ENCODE measurements at regions not wholly inside any gene's neighbourhood (a gene's known extent, or its start where the extent isn't known, plus 50 kb on each side); places are given as distances from the start of the nearest gene placed in this dataset.

- Histone ChIP-seq H3K27ac (ENCODE audit: low read depth, low read length, severe bottlenecking) (no peak overlapping the region), H3K4me3 (ENCODE audit: extremely low read depth, insufficient read depth, low read length, poor library complexity, severe bottlenecking) (no peak overlapping the region), H3K36me3 (ENCODE audit: control insufficient read depth, insufficient read depth, low read length) (no peaks in the 10 kb centered on the region), H3K9me3 (ENCODE audit: control insufficient read depth, low read length) (no peaks in the 10 kb centered on the region), H3K4me1 (ENCODE audit: control insufficient read depth, insufficient read depth, low read length, poor library complexity, severe bottlenecking) (peaks cover 11% of the 10 kb centered on the region)
- WGBS, 2 experiments (ENCODE audit: insufficient coverage in 2 of 2), result 65 to 90% methylated on average over 4 of the region's 8 CpGs
Measured at GRCh38 chr2:7427293-7428060, 510.3 kb downstream of the RNF144A start.

- no peaks in the 10 kb centered on the region for H3K36me3 ChIP-seq (ENCODE audit: control insufficient read depth, insufficient read depth, low read length)
- peaks cover 11% of the 10 kb centered on the region for H3K4me1 ChIP-seq (ENCODE audit: control insufficient read depth, insufficient read depth, low read length, poor library complexity, severe bottlenecking)
- no peak overlapping the region for H3K27ac ChIP-seq (ENCODE audit: low read depth, low read length, severe bottlenecking)
- H3K9me3 ChIP-seq (ENCODE audit: control insufficient read depth, low read length), result no peaks in the 10 kb centered on the region
- H3K4me3 ChIP-seq (ENCODE audit: extremely low read depth, insufficient read depth, low read length, poor library complexity, severe bottlenecking), result no peak overlapping the region
- WGBS, 2 experiments (ENCODE audit: insufficient coverage in 2 of 2), result 94 to 95% methylated on average over 13 of the region's 15 CpGs
Measured at GRCh38 chr2:7428454-7429204, 511.4 kb downstream of the RNF144A start.

- H3K9me3 ChIP-seq (ENCODE audit: control insufficient read depth, low read length), result no peaks in the 10 kb centered on the region
- no peak overlapping the region for H3K27ac ChIP-seq (ENCODE audit: low read depth, low read length, severe bottlenecking)
- H3K4me3 ChIP-seq (ENCODE audit: extremely low read depth, insufficient read depth, low read length, poor library complexity, severe bottlenecking), result no peak overlapping the region
- 100% methylated on average over 2 of the region's 4 CpGs; no CpG with 5 or more reads in 1 of the 2 experiments for WGBS, 2 experiments (ENCODE audit: insufficient coverage in 2 of 2)
- no peaks in the 10 kb centered on the region for H3K36me3 ChIP-seq (ENCODE audit: control insufficient read depth, insufficient read depth, low read length)
- peaks cover 11% of the 10 kb centered on the region for H3K4me1 ChIP-seq (ENCODE audit: control insufficient read depth, insufficient read depth, low read length, poor library complexity, severe bottlenecking)
Measured at GRCh38 chr2:7429733-7430132, 512.5 kb downstream of the RNF144A start.

- Histone ChIP-seq H3K27ac (ENCODE audit: low read depth, low read length, severe bottlenecking) (peak overlapping the region; percentile 66), H3K9me3 (ENCODE audit: control insufficient read depth, low read length) (no peaks in the 10 kb centered on the region), H3K4me3 (ENCODE audit: extremely low read depth, insufficient read depth, low read length, poor library complexity, severe bottlenecking) (no peak overlapping the region), H3K4me1 (ENCODE audit: control insufficient read depth, insufficient read depth, low read length, poor library complexity, severe bottlenecking) (peaks cover 11% of the 10 kb centered on the region), H3K36me3 (ENCODE audit: control insufficient read depth, insufficient read depth, low read length) (no peaks in the 10 kb centered on the region)
- 38 to 60% methylated on average over 4 to 5 of the region's 10 CpGs for WGBS, 2 experiments (ENCODE audit: insufficient coverage in 2 of 2)
Measured at GRCh38 chr2:7430421-7430868, 513.2 kb downstream of the RNF144A start.

- Histone ChIP-seq H3K27ac (ENCODE audit: low read depth, low read length, severe bottlenecking) (peak overlapping the region; percentile 66), H3K9me3 (ENCODE audit: control insufficient read depth, low read length) (no peaks in the 10 kb centered on the region), H3K36me3 (ENCODE audit: control insufficient read depth, insufficient read depth, low read length) (no peaks in the 10 kb centered on the region), H3K4me1 (ENCODE audit: control insufficient read depth, insufficient read depth, low read length, poor library complexity, severe bottlenecking) (peaks cover 11% of the 10 kb centered on the region), H3K4me3 (ENCODE audit: extremely low read depth, insufficient read depth, low read length, poor library complexity, severe bottlenecking) (peak overlapping the region; percentile 33)
- WGBS, 2 experiments (ENCODE audit: insufficient coverage in 2 of 2), result 7 to 9% methylated on average over 46 to 49 of the region's 56 CpGs
Measured at GRCh38 chr2:7430869-7431641, 513.8 kb downstream of the RNF144A start.

- WGBS, 2 experiments (ENCODE audit: insufficient coverage in 2 of 2), result 92 to 100% methylated on average over 2 of the region's 4 CpGs
Measured at GRCh38 chr2:7432436-7432835, 515.2 kb downstream of the RNF144A start.

GRCh38 chr2:7436096-7436906 is 519.1 kb downstream of the RNF144A start:
- 86 to 92% methylated on average over 6 to 9 of the region's 9 CpGs for WGBS, 2 experiments (ENCODE audit: insufficient coverage in 2 of 2)
- Histone ChIP-seq H3K36me3 (ENCODE audit: control insufficient read depth, insufficient read depth, low read length) (no peaks in the 10 kb centered on the region), H3K4me3 (ENCODE audit: extremely low read depth, insufficient read depth, low read length, poor library complexity, severe bottlenecking) (no peak overlapping the region), H3K27ac (ENCODE audit: low read depth, low read length, severe bottlenecking) (no peak overlapping the region), H3K9me3 (ENCODE audit: control insufficient read depth, low read length) (no peaks in the 10 kb centered on the region), H3K4me1 (ENCODE audit: control insufficient read depth, insufficient read depth, low read length, poor library complexity, severe bottlenecking) (no peaks in the 10 kb centered on the region)

More at GRCh38 chr2:7432436-7432835, 515.2 kb downstream of the RNF144A start:
- H3K4me1 ChIP-seq (ENCODE audit: control insufficient read depth, insufficient read depth, low read length, poor library complexity, severe bottlenecking), result peaks cover 11% of the 10 kb centered on the region
- H3K27ac ChIP-seq (ENCODE audit: low read depth, low read length, severe bottlenecking), result no peak overlapping the region
- no peaks in the 10 kb centered on the region for H3K36me3 ChIP-seq (ENCODE audit: control insufficient read depth, insufficient read depth, low read length)
- H3K4me3 ChIP-seq (ENCODE audit: extremely low read depth, insufficient read depth, low read length, poor library complexity, severe bottlenecking), result no peak overlapping the region
- no peaks in the 10 kb centered on the region for H3K9me3 ChIP-seq (ENCODE audit: control insufficient read depth, low read length)

GRCh38 chr2:7437141-7437540 is 519.9 kb downstream of the RNF144A start:
- H3K9me3 ChIP-seq (ENCODE audit: control insufficient read depth, low read length), result no peaks in the 10 kb centered on the region
- H3K4me3 ChIP-seq (ENCODE audit: extremely low read depth, insufficient read depth, low read length, poor library complexity, severe bottlenecking), result no peak overlapping the region
- H3K4me1 ChIP-seq (ENCODE audit: control insufficient read depth, insufficient read depth, low read length, poor library complexity, severe bottlenecking), result no peaks in the 10 kb centered on the region
- no peak overlapping the region for H3K27ac ChIP-seq (ENCODE audit: low read depth, low read length, severe bottlenecking)
- H3K36me3 ChIP-seq (ENCODE audit: control insufficient read depth, insufficient read depth, low read length), result no peaks in the 10 kb centered on the region

GRCh38 chr2:7437716-7438632 is 520.8 kb downstream of the RNF144A start:
- no peaks in the 10 kb centered on the region for H3K4me1 ChIP-seq (ENCODE audit: control insufficient read depth, insufficient read depth, low read length, poor library complexity, severe bottlenecking)
- H3K4me3 ChIP-seq (ENCODE audit: extremely low read depth, insufficient read depth, low read length, poor library complexity, severe bottlenecking), result no peak overlapping the region
- no peak overlapping the region for H3K27ac ChIP-seq (ENCODE audit: low read depth, low read length, severe bottlenecking)
- H3K9me3 ChIP-seq (ENCODE audit: control insufficient read depth, low read length), result no peaks in the 10 kb centered on the region
- 90 to 96% methylated on average over 4 of the region's 9 CpGs for WGBS, 2 experiments (ENCODE audit: insufficient coverage in 2 of 2)
- H3K36me3 ChIP-seq (ENCODE audit: control insufficient read depth, insufficient read depth, low read length), result no peaks in the 10 kb centered on the region

All from mesodermal cell (in vitro differentiated cells).